Activated CD4-positive, alpha-beta T cell treated with anti-CD3 and anti-CD28 coated beads, Interleukin-2, amount 10 ng/mL, durations not matched to agents 24 days and 14 days (primary cell): ENCODE measurements at regions not wholly inside any gene's neighbourhood (a gene's known extent, or its start where the extent isn't known, plus 50 kb on each side); places are given as distances from the start of the nearest gene placed in this dataset.
"Not testable (repeated sequence)": the region's sequence is repeated elsewhere in the genome, so short reads cannot be mapped to it uniquely, and the experiment has no call there.

Experiments used
- DNase-seq: peaks from one replicate; pipeline ENCODE4 v3.0.0; 2022
- H3K27ac Mint-ChIP-seq: one replicate; pipeline ENCODE4 v1.8.0; 2022; ENCODE audit warnings: mild to moderate bottlenecking, mixed read lengths
- H3K27me3 Mint-ChIP-seq: one replicate; pipeline ENCODE4 v1.8.0; 2022; ENCODE audit warnings: mixed read lengths
- H3K36me3 Mint-ChIP-seq: one replicate; pipeline ENCODE4 v1.8.0; 2022; ENCODE audit warnings: low read depth, mild to moderate bottlenecking, mixed read lengths
- H3K4me1 Mint-ChIP-seq: one replicate; pipeline ENCODE4 v1.8.0; 2021; ENCODE audit warnings: mixed read lengths
- H3K4me3 Mint-ChIP-seq: one replicate; pipeline ENCODE4 v1.8.0; 2022; ENCODE audit warnings: mild to moderate bottlenecking, moderate library complexity, mixed read lengths
- H3K9me3 Mint-ChIP-seq: one replicate; pipeline ENCODE4 v1.8.0; 2021; ENCODE audit warnings: mixed read lengths
- intact Hi-C: fragments of 100-400 bp; cut with micrococcal nuclease; formaldehyde crosslinking; loops from one replicate; pipeline ENCODE4 v1.15.1; 2023

DNA sequence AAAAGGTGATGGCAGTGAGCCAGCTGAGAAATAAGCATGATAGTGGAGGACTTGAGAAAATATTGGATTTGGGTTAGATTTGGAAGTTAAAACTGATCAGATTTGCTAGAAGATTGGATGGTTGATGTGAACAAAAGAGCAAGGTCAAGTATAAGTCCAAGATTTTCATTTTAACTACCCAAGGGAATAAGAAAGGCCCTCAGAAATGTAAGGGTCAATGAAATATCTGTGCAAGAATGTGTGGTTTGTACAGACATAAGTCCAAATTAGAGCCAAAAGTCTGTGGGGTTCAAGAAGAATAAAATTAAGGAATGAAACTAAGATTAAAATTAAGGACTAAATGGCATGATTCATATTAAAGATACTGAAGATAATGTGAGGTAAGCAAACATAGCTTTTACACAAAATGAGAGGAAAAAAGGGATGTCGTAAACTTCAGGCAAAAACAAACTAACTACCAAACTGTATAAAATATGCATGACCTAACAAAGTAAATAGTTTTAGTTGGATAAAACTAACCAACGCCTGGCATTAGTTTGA, 78.4 kb upstream of the CACNA2D1 start:
- DNase-seq = no peak
- no peaks in the 10 kb centered on the region for H3K4me1 Mint-ChIP-seq
- no peaks in the 10 kb centered on the region for H3K36me3 Mint-ChIP-seq
- no peak overlapping the region for H3K27ac Mint-ChIP-seq
- intact Hi-C loops = no loop called here
- H3K9me3 Mint-ChIP-seq = no peaks in the 10 kb centered on the region
- no peak overlapping the region for H3K4me3 Mint-ChIP-seq
- H3K27me3 Mint-ChIP-seq = no peaks in the 10 kb centered on the region

DNA sequence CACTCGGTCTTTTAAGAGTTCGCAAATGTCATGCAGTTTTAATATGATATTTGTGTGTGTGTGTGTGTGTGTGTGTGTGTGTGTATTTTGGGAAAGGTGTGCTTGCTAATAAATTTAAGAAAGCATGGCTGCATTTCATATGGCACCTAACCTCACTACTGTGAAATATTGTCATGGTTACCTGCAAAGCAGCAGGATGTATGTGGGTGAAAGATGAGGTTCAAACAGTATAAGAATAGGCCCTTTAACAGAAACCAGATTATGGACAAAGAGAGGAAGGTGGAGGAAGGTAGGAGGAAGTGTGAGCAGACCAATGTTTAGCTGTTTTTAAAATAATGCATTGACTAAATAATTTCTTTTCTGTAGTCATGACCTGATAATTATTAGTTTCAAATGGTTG, 73.5 kb upstream of the CACNA2D1 start:
- no peak overlapping the region for H3K27ac Mint-ChIP-seq
- intact Hi-C loops = no loop called here
- DNase-seq = no peak
- no peaks in the 10 kb centered on the region for H3K27me3 Mint-ChIP-seq
- H3K36me3 Mint-ChIP-seq = no peaks in the 10 kb centered on the region
- H3K4me1 Mint-ChIP-seq = no peaks in the 10 kb centered on the region
- no peaks in the 10 kb centered on the region for H3K9me3 Mint-ChIP-seq
- no peak overlapping the region for H3K4me3 Mint-ChIP-seq

DNA sequence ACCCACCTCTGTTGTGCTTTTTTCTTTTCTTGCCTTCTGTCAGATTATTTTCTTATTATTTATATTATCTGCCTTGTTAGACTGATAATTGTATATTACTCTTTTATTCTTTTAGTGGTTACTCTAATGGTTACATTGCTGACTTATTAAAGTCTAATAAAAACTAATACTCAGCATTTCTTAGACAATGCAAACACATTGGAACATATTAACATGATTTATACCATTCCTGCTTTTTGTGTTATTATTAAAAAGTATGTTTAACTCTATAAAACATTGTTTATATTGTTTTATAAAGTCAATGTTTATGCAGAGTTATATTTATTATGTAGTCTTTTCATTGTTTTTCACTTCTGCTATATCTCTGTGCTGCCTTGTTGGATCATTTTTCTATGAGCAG, 68.0 kb upstream of the CACNA2D1 start:
- no peaks in the 10 kb centered on the region for H3K9me3 Mint-ChIP-seq
- intact Hi-C loops = no loop called here
- H3K27me3 Mint-ChIP-seq = no peaks in the 10 kb centered on the region
- H3K27ac Mint-ChIP-seq = no peak overlapping the region
- DNase-seq = no peak
- no peaks in the 10 kb centered on the region for H3K4me1 Mint-ChIP-seq
- no peaks in the 10 kb centered on the region for H3K36me3 Mint-ChIP-seq
- no peak overlapping the region for H3K4me3 Mint-ChIP-seq

DNA sequence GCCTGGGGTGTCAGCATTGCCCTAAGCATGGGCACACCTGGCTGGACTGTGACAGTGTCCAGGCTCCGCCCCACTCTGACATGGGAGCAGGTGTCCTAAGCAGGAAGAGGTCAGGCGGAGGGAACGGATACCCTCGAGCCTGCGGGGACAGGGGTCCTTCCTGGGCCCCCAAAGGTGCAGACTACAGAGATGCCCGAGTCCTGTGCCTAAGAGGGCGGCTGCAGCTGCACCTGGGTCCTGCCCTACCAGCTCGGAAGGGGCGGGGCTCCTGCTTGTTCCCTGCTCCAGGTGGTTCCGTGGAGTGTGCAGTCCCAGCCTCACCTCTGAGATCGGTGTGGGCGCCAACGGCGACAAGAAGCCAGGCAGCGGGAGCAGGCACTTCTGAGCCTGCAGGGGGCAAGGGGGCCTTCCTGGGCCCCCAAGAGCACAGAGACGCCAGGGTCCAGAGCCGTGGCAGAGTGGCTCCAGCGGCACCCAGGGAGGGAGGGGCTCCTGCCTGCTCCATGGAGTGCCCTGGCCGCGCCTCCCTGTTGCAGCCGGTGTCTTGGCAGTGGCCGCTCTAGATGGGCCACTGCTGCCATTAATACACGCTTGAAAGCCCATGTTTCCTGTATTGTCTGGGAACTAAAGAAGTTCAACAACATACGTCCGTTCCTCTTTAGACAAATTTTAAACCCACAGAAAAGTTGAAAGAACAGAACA, 64.5 kb upstream of the CACNA2D1 start:
- H3K9me3 Mint-ChIP-seq = no peaks in the 10 kb centered on the region

DNA sequence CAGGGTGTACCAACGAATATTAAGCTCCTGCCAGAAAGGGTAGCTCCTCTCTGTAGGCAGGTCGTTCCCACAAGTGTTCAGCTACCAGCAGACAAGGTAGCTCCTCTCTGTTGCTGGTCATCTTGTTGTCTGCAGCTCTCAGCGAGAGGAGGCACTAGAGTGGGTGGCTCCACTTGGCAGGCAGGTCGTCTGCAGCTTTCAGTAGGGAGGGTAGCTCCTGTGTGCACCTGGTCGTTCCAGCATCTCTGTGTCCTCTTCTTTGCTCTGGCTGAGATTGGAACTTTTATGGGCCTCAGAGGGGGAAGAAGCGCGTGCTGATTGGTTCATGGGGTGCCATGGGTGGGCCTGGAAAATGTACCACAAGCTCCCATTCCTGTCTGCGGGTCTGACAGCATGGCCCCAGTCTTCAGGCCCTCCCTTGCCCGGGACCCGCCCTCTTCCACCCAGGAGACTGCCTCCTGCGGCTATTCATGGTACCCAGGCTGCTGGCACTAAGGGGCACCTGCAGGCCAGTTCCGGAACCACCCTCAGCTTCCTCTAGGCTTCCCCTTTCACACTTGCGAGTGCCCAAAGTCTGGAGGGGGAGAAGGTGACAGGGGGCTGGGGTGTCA, 63.9 kb upstream of the CACNA2D1 start:
- H3K36me3 Mint-ChIP-seq = no peaks in the 10 kb centered on the region
- DNase-seq = no peak
- no peaks in the 10 kb centered on the region for H3K9me3 Mint-ChIP-seq
- no peaks in the 10 kb centered on the region for H3K27me3 Mint-ChIP-seq
- no peaks in the 10 kb centered on the region for H3K4me1 Mint-ChIP-seq
- H3K4me3 Mint-ChIP-seq = no peak overlapping the region
- no peak overlapping the region for H3K27ac Mint-ChIP-seq
- intact Hi-C loops = no loop called here

More for the DNA sequence above, 64.5 kb upstream of the CACNA2D1 start:
- intact Hi-C loops = no loop called here
- no peak for DNase-seq
- Mint-ChIP-seq H3K27me3 (no peaks in the 10 kb centered on the region), H3K4me1 (no peaks in the 10 kb centered on the region), H3K27ac (no peak overlapping the region), H3K36me3 (no peaks in the 10 kb centered on the region), H3K4me3 (no peak overlapping the region)

DNA sequence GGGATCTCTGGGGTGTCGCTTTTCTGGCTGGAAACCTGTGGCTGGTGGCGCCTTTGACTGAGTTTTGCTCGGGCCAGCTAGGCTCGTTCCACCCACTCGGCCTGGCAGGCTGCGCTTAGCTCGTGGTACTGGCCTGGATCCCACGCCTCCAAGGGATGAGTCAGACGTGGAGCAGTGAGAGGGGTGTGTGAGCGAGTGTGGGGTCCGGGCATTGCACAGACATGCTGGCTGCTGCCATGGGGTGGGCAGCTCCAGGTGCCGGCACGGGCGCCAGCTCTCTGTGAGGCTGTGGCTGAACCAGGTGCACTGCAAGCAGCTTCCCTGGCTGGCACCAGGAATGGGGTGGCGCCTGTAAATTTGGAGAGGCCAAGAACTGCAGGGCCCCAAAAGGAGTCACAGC, 63.1 kb upstream of the CACNA2D1 start:
- no peak for DNase-seq
- Mint-ChIP-seq H3K4me3 (no peak overlapping the region), H3K36me3 (no peaks in the 10 kb centered on the region), H3K27ac (no peak overlapping the region), H3K27me3 (no peaks in the 10 kb centered on the region), H3K4me1 (no peaks in the 10 kb centered on the region), H3K9me3 (no peaks in the 10 kb centered on the region)
- intact Hi-C loops = no loop called here

DNA sequence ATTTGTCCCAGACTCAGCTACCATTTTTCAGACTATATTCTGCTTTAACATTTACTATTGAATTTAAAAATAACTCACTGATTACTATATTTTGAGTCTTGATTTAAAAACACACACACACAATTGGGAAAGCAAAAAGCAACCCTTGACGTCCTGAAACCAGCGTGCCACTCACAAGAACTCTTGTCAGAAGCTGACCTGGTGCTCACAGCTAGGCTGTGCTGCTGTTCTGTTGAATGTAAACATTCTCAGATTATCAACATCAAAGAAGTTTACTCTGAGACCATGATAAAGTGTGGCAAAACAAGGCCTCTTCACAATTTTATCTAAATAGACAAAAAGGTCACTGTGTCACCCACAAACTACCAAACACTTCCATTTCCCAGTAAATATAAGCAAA, 62.6 kb upstream of the CACNA2D1 start:
- Mint-ChIP-seq H3K27ac (no peak overlapping the region), H3K27me3 (no peaks in the 10 kb centered on the region), H3K36me3 (no peaks in the 10 kb centered on the region), H3K4me3 (no peak overlapping the region), H3K4me1 (no peaks in the 10 kb centered on the region), H3K9me3 (no peaks in the 10 kb centered on the region)
- DNase-seq = no peak
- intact Hi-C loops = no loop called here

DNA sequence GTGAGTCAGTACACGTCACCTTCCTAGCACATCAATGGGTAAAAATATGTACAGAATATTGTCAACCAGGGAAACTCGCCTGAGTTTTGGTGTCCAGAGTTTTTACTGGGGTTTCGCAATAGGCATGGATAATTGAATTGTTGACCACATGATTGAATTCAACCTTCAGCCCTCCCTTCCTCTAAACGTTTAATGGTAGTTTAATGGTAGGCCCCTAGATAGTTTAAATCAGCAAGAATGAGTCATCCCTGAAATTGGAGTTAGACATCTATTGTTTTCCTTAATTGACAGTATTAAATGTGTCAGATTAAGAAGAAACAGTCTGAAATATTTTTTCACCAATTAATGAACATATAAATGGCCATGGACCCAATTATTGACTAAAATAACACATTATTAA, 57.8 kb upstream of the CACNA2D1 start:
- H3K27me3 Mint-ChIP-seq = no peaks in the 10 kb centered on the region
- no peaks in the 10 kb centered on the region for H3K36me3 Mint-ChIP-seq
- no peak for DNase-seq
- H3K4me3 Mint-ChIP-seq = no peak overlapping the region
- intact Hi-C loops = no loop called here
- H3K9me3 Mint-ChIP-seq = no peaks in the 10 kb centered on the region
- no peaks in the 10 kb centered on the region for H3K4me1 Mint-ChIP-seq
- no peak overlapping the region for H3K27ac Mint-ChIP-seq

DNA sequence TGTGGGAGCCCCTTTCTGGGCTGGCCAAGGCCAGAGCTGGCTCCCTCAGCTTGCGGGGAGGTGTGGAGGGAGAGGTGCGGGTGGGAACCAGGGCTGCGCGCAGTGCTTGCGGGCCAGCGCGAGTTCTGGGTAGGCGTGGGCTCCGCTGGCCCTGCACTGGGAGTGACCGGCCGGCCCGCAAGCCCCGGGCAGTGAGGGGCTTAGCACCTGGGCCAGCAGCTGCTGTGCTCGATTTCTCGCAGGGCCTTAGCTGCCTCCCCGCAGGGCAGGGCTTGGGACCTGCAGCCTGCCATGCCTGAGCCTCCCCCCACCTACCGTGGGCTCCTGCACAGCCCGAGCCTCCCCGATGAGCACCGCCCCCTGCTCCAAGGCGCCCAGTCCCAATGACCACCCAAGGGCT, 56.0 kb upstream of the CACNA2D1 start:
- H3K36me3 Mint-ChIP-seq, H3K9me3 Mint-ChIP-seq, H3K27me3 Mint-ChIP-seq, H3K4me3 Mint-ChIP-seq, intact Hi-C loops, H3K4me1 Mint-ChIP-seq, H3K27ac Mint-ChIP-seq, DNase-seq: not testable (repeated sequence)

DNA sequence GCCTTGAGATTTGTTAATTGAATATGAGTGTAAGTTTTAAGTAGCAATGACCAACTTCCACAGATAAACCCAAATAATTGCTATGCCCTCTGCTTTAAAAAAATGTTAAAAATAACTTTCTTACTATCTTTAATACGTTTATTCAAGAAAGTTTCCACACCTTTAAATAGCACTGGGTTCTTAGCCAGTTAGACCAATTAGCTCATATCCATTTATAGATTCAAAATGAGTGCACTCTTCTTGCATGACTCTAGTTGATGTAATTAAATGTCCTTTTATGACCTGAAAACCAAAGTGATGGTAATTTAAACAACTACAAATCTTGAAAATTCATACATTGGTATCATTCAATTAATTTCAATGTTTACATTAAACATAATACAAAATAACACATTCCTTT, 50.8 kb upstream of the CACNA2D1 start:
- H3K36me3 Mint-ChIP-seq = no peaks in the 10 kb centered on the region
- intact Hi-C loops = no loop called here
- no peak overlapping the region for H3K4me3 Mint-ChIP-seq
- H3K27ac Mint-ChIP-seq = no peak overlapping the region
- no peaks in the 10 kb centered on the region for H3K9me3 Mint-ChIP-seq
- H3K4me1 Mint-ChIP-seq = no peaks in the 10 kb centered on the region
- H3K27me3 Mint-ChIP-seq = no peaks in the 10 kb centered on the region
- no peak for DNase-seq
